Omental fat pad (tissue), 3 donors: ENCODE measurements at regions not wholly inside any gene's neighbourhood (a gene's known extent, or its start where the extent isn't known, plus 50 kb on each side); places are given as distances from the start of the nearest gene placed in this dataset.
"Not testable (repeated sequence)": the region's sequence is repeated elsewhere in the genome, so short reads cannot be mapped to it uniquely, and the experiment has no call there.

Source experiments
- ATAC-seq: fragments of 150-250 bp; one replicate; pipeline ENCODE4 v1.9.1; 2016; ENCODE audit warnings: mild to moderate bottlenecking, moderate library complexity; ENCODE audit not compliant: low FRiP score
- DNase-seq: peaks from one replicate; pipeline ENCODE4 v3.0.0-alpha.2; 2019; ENCODE audit warnings: low spot score
- TF ChIP-seq, protein P1 (sequence below), 3 donors: fragments of 450-650 bp; IDR thresholded peaks; one replicate each; pipeline ENCODE4 v1.5.1; 2016 to 2017; ENCODE audit warnings: antibody characterized with exemption in 3 of 3, mild to moderate bottlenecking in 3 of 3, moderate library complexity in 2 of 3

DNA sequence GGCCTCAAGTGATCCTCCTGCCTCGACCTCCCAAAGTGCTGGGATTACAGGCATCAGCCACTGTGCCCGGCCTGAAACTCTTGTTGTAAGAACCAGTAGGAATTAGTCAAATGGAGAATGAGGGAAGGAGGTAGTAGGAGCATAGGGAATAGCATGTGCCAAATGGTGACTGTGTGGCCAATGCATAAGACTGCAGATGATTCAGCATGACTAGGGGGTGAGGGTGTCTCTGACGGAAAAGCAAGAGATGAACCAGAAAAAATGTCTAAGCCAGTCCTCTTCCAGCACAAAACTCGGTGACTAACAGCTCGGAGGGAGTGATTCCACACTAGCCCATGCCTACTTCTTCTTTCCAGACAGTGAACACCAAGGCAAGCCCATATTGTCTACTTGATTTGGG is 58.2 kb upstream of the DUSP21 start:
- no peak for ATAC-seq
- TF ChIP-seq, protein P1, sequence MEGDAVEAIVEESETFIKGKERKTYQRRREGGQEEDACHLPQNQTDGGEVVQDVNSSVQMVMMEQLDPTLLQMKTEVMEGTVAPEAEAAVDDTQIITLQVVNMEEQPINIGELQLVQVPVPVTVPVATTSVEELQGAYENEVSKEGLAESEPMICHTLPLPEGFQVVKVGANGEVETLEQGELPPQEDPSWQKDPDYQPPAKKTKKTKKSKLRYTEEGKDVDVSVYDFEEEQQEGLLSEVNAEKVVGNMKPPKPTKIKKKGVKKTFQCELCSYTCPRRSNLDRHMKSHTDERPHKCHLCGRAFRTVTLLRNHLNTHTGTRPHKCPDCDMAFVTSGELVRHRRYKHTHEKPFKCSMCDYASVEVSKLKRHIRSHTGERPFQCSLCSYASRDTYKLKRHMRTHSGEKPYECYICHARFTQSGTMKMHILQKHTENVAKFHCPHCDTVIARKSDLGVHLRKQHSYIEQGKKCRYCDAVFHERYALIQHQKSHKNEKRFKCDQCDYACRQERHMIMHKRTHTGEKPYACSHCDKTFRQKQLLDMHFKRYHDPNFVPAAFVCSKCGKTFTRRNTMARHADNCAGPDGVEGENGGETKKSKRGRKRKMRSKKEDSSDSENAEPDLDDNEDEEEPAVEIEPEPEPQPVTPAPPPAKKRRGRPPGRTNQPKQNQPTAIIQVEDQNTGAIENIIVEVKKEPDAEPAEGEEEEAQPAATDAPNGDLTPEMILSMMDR (IDR thresholded peaks at IDR 0.05): no peak
- no peak for DNase-seq

- ATAC-seq: no peak
- TF ChIP-seq, protein P1 (IDR thresholded peaks at IDR 0.05): no peak
- DNase-seq: no peak
These were observed 59.6 kb upstream of the DUSP21 start for GRCh38 chrX:44784241-44784640.

- TF ChIP-seq, protein P1 (IDR thresholded peaks at IDR 0.05): no peak
- DNase-seq (no peak), ATAC-seq (no peak)
These were observed 65.6 kb upstream of the DUSP21 start for GRCh38 chrX:44778254-44778653.

DNA sequence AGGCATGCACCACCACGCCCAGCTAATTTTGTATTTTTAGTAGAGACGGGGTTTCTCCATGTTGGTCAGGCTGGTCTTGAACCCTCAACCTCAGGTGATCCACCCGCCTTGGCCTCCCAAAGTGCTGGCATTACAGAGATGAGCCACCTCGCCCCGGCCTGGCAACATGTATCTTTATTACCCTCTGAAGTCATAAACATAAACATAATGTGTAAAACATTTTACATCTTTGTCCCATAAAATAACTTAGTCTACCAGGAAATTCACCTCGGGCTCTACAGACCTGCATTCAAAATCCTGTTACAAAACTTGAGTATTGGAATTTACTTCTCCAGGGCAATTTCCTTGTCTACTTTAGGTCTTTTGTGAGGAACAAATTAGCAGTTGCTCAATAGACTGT is 68.1 kb upstream of the DUSP21 start:
- TF ChIP-seq, protein P1 (IDR thresholded peaks at IDR 0.05): no peak
- ATAC-seq (no peak), DNase-seq (no peak)

- not testable (repeated sequence) for ATAC-seq
These were observed 69.8 kb upstream of the DUSP21 start for GRCh38 chrX:44774066-44774465.

GRCh38 chrX:44770121-44770520 is 73.7 kb upstream of the DUSP21 start:
- DNase-seq (no peak), ATAC-seq (no peak)
- TF ChIP-seq, protein P1 (IDR thresholded peaks at IDR 0.05): no peak

More at GRCh38 chrX:44774066-44774465, 69.8 kb upstream of the DUSP21 start:
- DNase-seq: not testable (repeated sequence)

DNA sequence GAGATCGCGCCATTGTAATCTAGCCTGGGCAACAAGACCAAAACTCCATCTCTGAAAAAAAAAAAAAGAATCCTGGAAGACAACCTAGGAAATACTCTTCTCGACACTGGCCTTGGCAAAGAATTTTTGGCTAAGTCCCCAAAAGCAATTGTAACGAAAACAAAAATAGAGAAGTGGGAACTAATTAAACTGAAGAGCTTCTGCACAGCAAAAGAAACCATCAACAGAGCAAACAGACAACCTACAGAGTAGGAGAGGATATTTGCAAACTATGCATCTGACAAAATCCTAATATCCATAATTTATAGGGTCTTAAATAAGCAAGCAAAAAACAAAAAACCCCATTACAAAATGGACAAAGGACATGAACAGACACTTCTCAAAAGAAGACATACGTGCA is 76.5 kb upstream of the DUSP21 start:
- TF ChIP-seq, protein P1 (IDR thresholded peaks at IDR 0.05): no peak
- DNase-seq (no peak), ATAC-seq (no peak)

DNA sequence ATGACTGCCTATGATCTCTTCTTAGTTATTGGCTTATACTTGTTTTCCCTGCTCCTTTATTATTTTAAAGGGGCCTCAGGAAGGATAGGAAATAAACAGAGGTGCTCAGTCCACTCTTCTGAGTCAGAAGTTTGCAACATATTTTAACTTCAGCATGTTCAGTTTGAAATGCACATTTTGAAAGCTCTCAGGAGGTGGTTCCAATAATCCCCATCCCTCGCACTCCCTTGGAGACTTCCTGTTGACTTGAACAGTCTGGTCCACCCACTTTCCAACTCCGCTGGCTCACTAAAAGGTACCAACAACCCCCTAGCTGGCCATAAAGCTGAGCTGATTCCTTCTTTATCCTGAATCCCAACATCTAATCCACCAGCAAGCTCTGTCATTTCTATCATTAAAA is 78.3 kb upstream of the DUSP21 start:
- ATAC-seq (no peak), DNase-seq (no peak)
- TF ChIP-seq, protein P1 (IDR thresholded peaks at IDR 0.05): no peak
